HG03565 (cell line): ENCODE measurements at regions not wholly inside any gene's neighbourhood (a gene's known extent, or its start where the extent isn't known, plus 50 kb on each side); places are given as distances from the start of the nearest gene placed in this dataset.
"Not testable (repeated sequence)": the region's sequence is repeated elsewhere in the genome, so short reads cannot be mapped to it uniquely, and the experiment has no call there.

Source experiments
- ATAC-seq: cut with Tn5 transposase; IDR thresholded peaks from one replicate; pipeline ENCODE4 v1.9.1; 2021; ENCODE audit warnings: mild to moderate bottlenecking, moderate library complexity; ENCODE audit not compliant: unreplicated experiment

GRCh38 chr18:22694954-22695353, 238.2 kb upstream of the RBBP8 start:
- no peak for ATAC-seq

- ATAC-seq, result no peak
These were observed 237.5 kb upstream of the RBBP8 start for GRCh38 chr18:22695674-22696073.

GRCh38 chr18:22697561-22697960, 235.6 kb upstream of the RBBP8 start:
- ATAC-seq, result no peak

GRCh38 chr18:22698711-22699110, 234.4 kb upstream of the RBBP8 start:
- ATAC-seq, result no peak

DNA sequence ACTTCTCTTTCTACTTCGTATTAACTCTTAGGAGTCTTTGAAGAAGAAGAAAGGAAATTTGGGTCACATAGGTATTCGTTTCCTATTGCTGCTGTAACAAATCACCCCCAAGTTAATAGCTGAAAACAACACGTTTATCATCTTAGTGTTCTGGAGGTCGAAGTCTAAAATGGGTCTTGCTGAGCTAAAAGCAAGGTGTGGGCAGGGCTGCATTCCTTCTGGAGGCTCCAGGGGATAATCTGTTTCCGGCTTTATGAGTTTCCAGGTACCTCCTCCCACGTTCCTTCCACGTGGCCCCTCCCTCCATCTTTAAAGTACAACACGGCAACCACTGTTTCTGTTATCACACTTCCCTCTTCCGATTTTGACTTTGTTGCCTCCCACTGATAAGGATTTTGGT, 233.5 kb upstream of the RBBP8 start:
- no peak for ATAC-seq

DNA sequence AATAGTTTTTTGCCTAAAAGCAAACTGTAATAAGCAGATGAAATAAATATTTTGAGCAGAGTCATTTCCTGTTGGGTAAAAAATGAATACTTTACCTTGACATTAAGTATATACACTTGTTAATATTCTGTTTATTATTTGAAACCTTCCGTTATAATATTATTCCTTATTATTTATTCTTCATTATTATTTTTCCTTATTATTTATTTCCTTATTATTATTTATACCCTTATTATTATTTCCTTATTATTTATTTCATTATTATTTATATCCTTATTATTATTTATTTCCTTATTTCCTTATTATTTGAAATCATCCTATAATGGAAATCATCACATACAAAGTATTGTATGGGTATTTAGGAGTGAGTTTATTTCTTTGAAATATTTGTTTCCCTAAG, 232.2 kb upstream of the RBBP8 start:
- no peak for ATAC-seq

DNA sequence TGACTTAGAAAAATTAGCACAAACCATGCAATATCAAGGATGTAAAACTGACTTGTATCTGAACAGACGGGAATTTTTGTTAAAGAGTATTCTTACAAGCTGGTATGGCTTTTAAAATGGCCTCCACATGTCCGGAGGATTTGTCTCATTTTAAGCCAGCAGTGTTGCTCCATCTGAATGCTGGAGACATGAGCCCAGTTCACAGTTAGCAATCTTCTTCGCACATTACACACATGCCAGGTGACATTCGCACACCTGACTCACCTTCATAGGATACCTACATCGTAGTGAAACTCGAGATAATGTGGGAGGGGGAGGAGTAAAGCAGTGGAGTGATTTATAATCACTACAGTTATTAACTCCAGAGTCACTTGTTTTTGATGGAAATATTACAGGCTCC, 231.8 kb upstream of the RBBP8 start:
- no peak for ATAC-seq

DNA sequence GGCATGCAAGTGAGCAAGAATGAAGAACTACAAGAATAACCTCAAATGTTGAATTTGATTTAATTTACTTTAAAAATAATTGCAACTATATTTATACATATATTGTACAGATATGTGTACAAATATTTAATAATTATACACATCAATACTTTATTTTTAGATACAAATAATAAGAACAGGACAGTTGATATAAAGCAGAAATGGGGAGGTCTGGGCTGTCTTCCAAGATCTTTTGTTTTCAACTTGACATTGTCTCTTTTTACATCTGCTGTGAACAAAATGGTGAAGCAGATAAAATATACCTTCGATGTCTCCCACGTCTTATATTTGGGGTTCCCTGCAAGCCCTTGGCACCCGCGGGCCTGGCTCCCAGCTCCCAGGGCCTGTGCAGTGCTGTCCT, 231.3 kb upstream of the RBBP8 start:
- no peak for ATAC-seq

- no peak for ATAC-seq
These were observed 230.3 kb upstream of the RBBP8 start for GRCh38 chr18:22702806-22703205.

- ATAC-seq, result peak; percentile 77
These were observed 229.1 kb upstream of the RBBP8 start for GRCh38 chr18:22703883-22704585.

- ATAC-seq, result no peak
These were observed 228.6 kb upstream of the RBBP8 start for GRCh38 chr18:22704586-22704918.

- no peak for ATAC-seq
These were observed 227.8 kb upstream of the RBBP8 start for GRCh38 chr18:22705328-22705727.

DNA sequence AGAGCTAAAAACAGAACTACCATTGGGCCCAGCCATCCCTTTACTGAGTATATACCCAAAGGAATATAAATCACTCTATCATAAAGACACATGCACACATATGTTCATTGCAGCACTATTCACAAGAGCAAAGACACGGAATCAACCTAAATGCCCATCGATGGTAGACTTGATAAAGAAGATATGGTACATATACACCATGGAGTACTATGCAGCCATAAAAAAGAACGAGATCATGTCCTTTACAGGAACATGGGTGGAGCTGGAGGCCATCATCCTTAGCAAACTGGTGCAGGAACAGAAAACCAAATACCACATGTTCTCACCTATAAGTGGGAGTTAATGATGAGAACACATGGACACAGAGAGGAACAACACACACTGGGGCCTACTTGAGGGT, 227.1 kb upstream of the RBBP8 start:
- not testable (repeated sequence) for ATAC-seq

GRCh38 chr18:22709288-22710060, 223.7 kb upstream of the RBBP8 start:
- no peak for ATAC-seq

GRCh38 chr18:22710673-22711191, 222.4 kb upstream of the RBBP8 start:
- no peak for ATAC-seq

- ATAC-seq, result no peak
These were observed 221.9 kb upstream of the RBBP8 start for GRCh38 chr18:22711192-22711685.

DNA sequence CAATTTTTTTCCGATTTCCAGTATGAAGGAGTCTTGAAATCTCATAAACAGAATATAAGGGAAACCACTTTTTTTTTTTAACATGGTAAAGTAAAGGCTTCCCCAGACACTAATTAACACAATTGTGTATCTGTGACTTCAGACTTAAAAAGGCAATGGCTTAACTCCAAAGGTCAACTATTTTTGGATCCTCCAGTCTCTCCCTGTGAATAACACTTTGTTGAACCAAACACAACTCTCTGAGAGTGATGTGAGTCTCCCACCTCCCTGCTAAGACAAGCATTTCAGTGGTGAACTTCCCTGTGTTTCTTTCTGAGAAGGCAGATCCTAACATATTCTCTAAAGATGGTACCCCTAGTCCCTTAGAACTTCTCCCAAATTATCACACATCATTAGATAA, 219.6 kb upstream of the RBBP8 start:
- ATAC-seq, result no peak

DNA sequence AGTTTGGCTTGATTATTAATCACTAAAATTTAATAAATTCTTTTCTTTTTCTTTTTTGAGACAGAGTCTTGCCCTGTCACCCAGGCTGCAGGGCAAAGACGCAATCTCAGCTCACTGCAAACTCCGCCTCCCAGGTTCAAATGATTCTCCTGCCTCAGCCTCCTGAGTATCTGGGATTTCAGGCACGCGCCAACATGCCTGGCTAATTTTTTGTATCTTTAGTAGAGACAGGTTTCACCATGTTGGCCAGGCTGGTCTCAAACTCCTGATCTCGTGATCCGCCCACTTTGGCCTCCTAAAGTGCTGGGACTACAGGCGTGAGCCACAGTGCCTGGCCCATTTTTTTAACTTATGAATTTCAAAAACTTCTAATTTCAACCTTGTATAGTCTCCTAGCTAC, 215.6 kb upstream of the RBBP8 start:
- not testable (repeated sequence) for ATAC-seq

DNA sequence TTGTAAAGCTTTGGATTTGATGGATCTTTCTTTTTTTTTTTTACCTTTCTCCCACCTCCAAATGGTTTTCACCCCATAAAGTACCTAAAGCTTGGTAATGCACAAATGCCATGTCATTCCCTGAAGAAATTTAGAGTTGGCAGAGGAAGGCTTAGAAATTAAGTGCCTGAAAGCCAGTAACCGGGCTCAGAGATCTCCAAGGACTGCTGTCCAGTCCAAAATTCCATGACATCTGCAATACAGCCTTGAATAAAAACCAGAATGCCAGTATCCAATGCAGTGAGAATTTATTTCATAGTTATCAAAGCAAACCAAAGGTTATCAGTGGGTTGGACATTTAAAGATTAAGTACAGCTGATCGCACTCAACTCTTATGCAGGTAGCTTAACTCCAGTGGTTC, 209.9 kb upstream of the RBBP8 start:
- no peak for ATAC-seq

- ATAC-seq, result no peak
These were observed 209.4 kb upstream of the RBBP8 start for GRCh38 chr18:22723773-22724172.

- no peak for ATAC-seq
These were observed 206.7 kb upstream of the RBBP8 start for GRCh38 chr18:22726469-22726868.

GRCh38 chr18:22728016-22728415, 205.1 kb upstream of the RBBP8 start:
- ATAC-seq, result no peak
